Body of pancreas (tissue), 4 donors: ENCODE measurements at regions not wholly inside any gene's neighbourhood (a gene's known extent, or its start where the extent isn't known, plus 50 kb on each side); places are given as distances from the start of the nearest gene placed in this dataset.

Experiments used
- ATAC-seq: fragments of 150-250 bp; one replicate; pipeline ENCODE4 v1.9.1; 2016
- DNase-seq, 4 donors: peaks; one replicate each; pipeline ENCODE4 v3.0.0-alpha.2; 2019
- H3K27ac ChIP-seq, 4 donors: fragments of 200-600 bp; sonication (generic); 1 replicate in 3 of 4; 2 replicates in 1 of 4; pipeline versions ENCODE4 v1.5.1 to v1.6.1; 2016 to 2019; ENCODE audit warnings: mild to moderate bottlenecking in 1 of 4, mixed read lengths in 1 of 4, moderate library complexity in 1 of 4
- H3K27me3 ChIP-seq, 2 donors: fragments of 200-600 bp; sonication (generic); one replicate each; pipeline ENCODE4 v1.6.0; 2016; ENCODE audit warnings: mild to moderate bottlenecking in 1 of 2
- H3K36me3 ChIP-seq, 2 donors: fragments of 200-600 bp; sonication (generic); replicated peaks in 1 of 2; 2 replicates each; pipeline ENCODE4 v1.5.1; 2016; ENCODE audit warnings: low read depth in 2 of 2; ENCODE audit not compliant: insufficient read depth in 1 of 2
- H3K4me1 ChIP-seq: fragments of 200-600 bp; sonication (generic); one replicate; pipeline ENCODE4 v1.6.0; 2016
- H3K4me3 ChIP-seq, 2 donors: fragments of 200-600 bp; sonication (generic); 1 replicate in 1 of 2; 2 replicates in 1 of 2; pipeline ENCODE4 v1.5.1; 2016 to 2019
- H3K9me3 ChIP-seq, 3 donors: fragments of 200-600 bp; sonication (generic); 1 replicate in 2 of 3; 2 replicates in 1 of 3; pipeline ENCODE4 v1.5.1; 2016
- POLR2A ChIP-seq, 3 donors: fragments of 450-650 bp; IDR thresholded peaks; one replicate each; pipeline ENCODE4 v1.6.1; 2016; ENCODE audit warnings: antibody characterized with exemption in 3 of 3, mild to moderate bottlenecking in 2 of 3
- WGBS, 2 donors: methylation state at CpG; one replicate each; pipeline ENCODE4 v1.1.5; 2017; 5-methylcytosine and 5-hydroxymethylcytosine counted together
- intact Hi-C: fragments of 100-400 bp; cut with DNase I; formaldehyde crosslinking; loops from one replicate; pipeline ENCODE4 v1.15.1; 2023
- TF ChIP-seq, protein P1 (sequence below), 7 experiments: fragments of 450-650 bp in 4 of 7; fragments of 200-600 bp in 3 of 7; sonication (generic) in 3 of 7; IDR thresholded peaks; one replicate each; pipeline ENCODE4 v1.5.1; 2016 to 2019; ENCODE audit warnings: antibody characterized with exemption in 7 of 7

DNA sequence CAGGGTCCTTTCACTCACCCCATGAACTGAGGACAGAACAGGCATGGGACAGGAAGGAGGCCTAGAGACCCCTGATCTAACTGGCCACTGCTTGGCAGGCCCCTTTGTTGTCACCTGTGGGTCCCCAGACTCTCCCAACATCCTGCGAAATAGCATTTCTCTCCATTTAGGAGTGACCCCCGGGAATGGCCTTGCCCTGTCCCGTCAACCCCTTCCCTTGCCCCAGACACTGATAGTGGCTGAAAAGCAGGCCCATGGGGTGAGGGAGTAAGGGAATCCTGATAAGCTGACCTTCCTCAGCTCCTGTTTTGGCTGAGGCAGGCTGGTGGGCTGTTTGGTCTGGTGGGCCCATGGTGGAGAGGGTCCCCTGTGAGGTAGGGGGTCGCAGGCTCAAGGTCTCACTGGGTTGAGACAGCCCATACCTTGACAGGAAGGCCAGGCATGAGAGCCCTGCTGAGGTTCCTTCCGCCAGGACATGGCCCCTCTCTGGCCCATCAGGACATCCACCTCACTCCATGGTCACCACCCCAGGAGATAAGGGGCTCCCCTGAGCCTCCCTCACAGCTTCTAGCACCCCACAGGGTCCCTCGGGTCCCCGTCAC is 139.3 kb downstream of the MRPL14 start:
- DNase-seq: no peak
- 81 to 97% methylated on average over 5 to 7 of the region's 7 CpGs for WGBS, 2 donors
- H3K9me3 ChIP-seq: no peaks in the 10 kb centered on the region
- H3K4me1 ChIP-seq: peaks cover 79% of the 10 kb centered on the region
- TF ChIP-seq POLR2A (IDR thresholded peaks at IDR 0.05): no peak
- TF ChIP-seq, protein P1, sequence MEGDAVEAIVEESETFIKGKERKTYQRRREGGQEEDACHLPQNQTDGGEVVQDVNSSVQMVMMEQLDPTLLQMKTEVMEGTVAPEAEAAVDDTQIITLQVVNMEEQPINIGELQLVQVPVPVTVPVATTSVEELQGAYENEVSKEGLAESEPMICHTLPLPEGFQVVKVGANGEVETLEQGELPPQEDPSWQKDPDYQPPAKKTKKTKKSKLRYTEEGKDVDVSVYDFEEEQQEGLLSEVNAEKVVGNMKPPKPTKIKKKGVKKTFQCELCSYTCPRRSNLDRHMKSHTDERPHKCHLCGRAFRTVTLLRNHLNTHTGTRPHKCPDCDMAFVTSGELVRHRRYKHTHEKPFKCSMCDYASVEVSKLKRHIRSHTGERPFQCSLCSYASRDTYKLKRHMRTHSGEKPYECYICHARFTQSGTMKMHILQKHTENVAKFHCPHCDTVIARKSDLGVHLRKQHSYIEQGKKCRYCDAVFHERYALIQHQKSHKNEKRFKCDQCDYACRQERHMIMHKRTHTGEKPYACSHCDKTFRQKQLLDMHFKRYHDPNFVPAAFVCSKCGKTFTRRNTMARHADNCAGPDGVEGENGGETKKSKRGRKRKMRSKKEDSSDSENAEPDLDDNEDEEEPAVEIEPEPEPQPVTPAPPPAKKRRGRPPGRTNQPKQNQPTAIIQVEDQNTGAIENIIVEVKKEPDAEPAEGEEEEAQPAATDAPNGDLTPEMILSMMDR (IDR thresholded peaks at IDR 0.05): no peak
- no peak for ATAC-seq
- H3K36me3 ChIP-seq: no peaks in the 10 kb centered on the region
- H3K4me3 ChIP-seq: no peak overlapping the region
- H3K27me3 ChIP-seq: no peaks in the 10 kb centered on the region
- no peak overlapping the region for H3K27ac ChIP-seq
- intact Hi-C loops: no loop called here

DNA sequence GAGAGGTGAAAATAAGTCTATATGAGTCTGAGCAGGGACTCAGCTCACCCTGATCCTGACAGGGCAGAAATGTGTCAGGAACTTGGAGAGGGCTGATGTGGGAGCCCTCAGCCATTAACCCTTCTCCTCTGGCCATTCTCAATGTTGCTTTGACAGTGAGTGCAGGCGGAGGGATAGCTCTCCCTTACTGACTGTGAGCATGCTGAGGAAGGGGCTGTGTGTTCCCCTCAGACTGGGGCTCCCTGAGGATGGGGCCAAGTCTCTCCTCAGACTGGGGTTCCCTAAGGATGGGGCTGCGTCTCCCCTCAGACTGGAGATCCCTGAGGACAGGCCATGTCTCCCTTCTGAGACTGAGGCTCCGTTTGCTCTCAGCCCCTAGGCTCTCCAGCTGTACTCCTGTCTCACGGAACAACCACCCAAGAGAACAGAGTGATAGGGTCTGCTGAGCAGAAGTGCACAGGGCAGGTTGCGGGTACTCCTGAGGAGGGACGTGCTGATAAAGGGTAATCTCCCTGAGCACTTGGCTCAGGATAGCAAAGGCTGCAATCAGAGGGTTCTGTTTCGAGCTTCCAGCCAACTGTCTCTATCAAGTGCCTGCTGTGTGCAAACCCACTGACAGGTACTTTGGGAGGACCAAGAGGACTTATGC is 141.0 kb downstream of the MRPL14 start:
- no peaks in the 10 kb centered on the region for H3K9me3 ChIP-seq
- H3K4me3 ChIP-seq: no peak overlapping the region
- ATAC-seq: no peak
- TF ChIP-seq POLR2A (IDR thresholded peaks at IDR 0.05): no peak
- TF ChIP-seq, protein P1 (IDR thresholded peaks at IDR 0.05): no peak
- intact Hi-C loops: no loop called here
- no peaks in the 10 kb centered on the region for H3K36me3 ChIP-seq
- WGBS, 2 donors: 53 to 60% methylated on average over 6 to 7 of the region's 7 CpGs
- peaks cover 70% of the 10 kb centered on the region for H3K4me1 ChIP-seq
- no peaks in the 10 kb centered on the region for H3K27me3 ChIP-seq
- H3K27ac ChIP-seq: peak overlapping the region in 2 of 4 donors; percentile 89 to 90
- peak in 1 of 4 donors; percentile 9 for DNase-seq

DNA sequence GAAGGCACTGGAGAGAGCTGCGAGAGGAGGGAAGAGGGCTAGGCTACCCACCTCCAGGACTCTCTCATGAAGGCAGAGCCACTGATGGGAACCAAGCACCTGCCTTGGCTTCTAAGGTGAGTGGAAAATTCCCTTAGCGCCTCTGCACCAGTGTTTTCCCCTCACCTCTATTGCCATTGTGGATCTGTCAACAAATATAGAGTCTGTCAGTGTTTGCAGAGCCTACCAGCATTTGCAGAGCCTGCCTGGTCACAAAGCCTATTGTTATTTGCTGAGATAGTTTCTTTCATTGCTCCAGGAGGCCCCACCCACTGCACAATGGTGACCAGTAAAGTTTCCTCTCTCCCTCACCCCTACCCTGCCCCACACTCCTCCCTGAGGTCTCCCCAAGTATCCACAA is 141.9 kb downstream of the MRPL14 start:
- H3K27me3 ChIP-seq: no peaks in the 10 kb centered on the region
- TF ChIP-seq POLR2A (IDR thresholded peaks at IDR 0.05): no peak
- TF ChIP-seq, protein P1 (IDR thresholded peaks at IDR 0.05): no peak
- H3K27ac ChIP-seq: peak overlapping the region; percentile 74 to 90 (median 86)
- intact Hi-C loops: no loop called here
- no peak overlapping the region for H3K4me3 ChIP-seq
- H3K36me3 ChIP-seq: no peaks in the 10 kb centered on the region
- DNase-seq (peak; percentile 58 to 80 (median 80)), ATAC-seq (peak; percentile 84)
- WGBS, 2 donors: 13 to 28% methylated on average over 2 of the region's 2 CpGs
- no peaks in the 10 kb centered on the region for H3K9me3 ChIP-seq
- peaks cover 60% of the 10 kb centered on the region for H3K4me1 ChIP-seq

DNA sequence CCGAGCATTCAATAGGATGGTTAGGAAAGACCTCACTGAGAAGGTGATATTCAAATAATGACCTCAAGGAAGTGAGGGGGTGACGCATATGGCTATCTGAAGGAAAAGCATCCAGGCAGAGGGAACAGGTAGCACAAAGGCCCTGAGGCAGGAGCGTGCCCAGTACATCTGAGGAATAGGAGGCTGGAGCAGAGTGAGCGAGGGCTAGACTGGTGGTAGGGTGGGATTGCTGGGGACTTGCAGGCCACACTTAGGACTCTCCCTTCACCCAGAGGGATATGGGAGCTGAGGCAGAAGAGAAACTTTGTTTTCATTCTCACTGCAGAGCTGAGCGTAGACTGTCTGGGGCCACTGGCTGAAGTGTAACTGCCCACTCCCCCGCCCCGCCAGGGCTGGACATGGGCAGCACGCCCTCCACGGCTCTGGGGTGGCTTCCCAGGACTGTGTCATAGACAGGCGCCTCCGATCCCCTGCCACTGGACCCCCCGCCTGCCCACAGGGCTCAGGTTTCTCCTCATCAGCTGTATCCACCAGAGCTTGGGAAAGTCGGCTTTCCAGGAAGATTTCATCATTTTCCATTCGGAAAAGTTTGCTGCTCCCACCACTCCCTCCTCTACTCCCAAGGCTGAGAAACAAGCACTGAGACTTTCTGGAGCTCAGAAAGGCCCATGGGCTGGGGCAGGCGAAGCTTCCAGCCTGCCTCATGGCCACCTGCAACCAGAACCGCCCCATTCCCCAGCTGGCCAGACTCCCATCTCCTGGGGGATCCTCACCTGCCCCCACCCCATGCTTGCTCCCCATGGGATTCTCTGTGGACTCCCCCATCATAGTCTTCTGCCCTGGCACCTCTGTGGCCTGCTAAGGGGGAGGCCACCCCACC is 142.6 kb downstream of the MRPL14 start:
- TF ChIP-seq POLR2A (IDR thresholded peaks at IDR 0.05): peak in 1 of 3 donors; percentile 19
- TF ChIP-seq, protein P1 (IDR thresholded peaks at IDR 0.05): no peak
- no peaks in the 10 kb centered on the region for H3K27me3 ChIP-seq
- H3K4me3 ChIP-seq: no peak overlapping the region
- ATAC-seq: peak; percentile 59
- H3K27ac ChIP-seq: peak overlapping the region; percentile 74 to 90 (median 86)
- no peaks in the 10 kb centered on the region for H3K36me3 ChIP-seq
- no peaks in the 10 kb centered on the region for H3K9me3 ChIP-seq
- intact Hi-C loops: no loop called here
- DNase-seq: peak; percentile 8 to 73 (median 60)
- H3K4me1 ChIP-seq: peaks cover 53% of the 10 kb centered on the region
- WGBS, 2 donors: 50 to 52% methylated on average over 9 to 16 of the region's 16 CpGs
